HAP-1 (cell line): ENCODE measurements at regions not wholly inside any gene's neighbourhood (a gene's known extent, or its start where the extent isn't known, plus 50 kb on each side); places are given as distances from the start of the nearest gene placed in this dataset.
"Not testable (repeated sequence)": the region's sequence is repeated elsewhere in the genome, so short reads cannot be mapped to it uniquely, and the experiment has no call there.

Experiments used
- DNase-seq, 2 experiments: peaks; one replicate each; pipeline ENCODE4 v3.0.0-alpha.2; 2016 to 2020; ENCODE audit warnings: low spot score in 2 of 2
- H3K27me3 ChIP-seq: fragments of 250-450 bp; sonication (Bioruptor Pico); 2 replicates; pipeline ENCODE4 v1.5.1; 2020; ENCODE audit warnings: low read depth, mild to moderate bottlenecking, moderate library complexity
- H3K36me3 ChIP-seq: fragments of 250-450 bp; sonication (Bioruptor Pico); replicated peaks from 2 replicates; pipeline ENCODE4 v1.5.1; 2020; ENCODE audit warnings: mild to moderate bottlenecking
- H3K4me1 ChIP-seq: fragments of 250-450 bp; sonication (Bioruptor Pico); 2 replicates; pipeline ENCODE4 v1.5.1; 2020; ENCODE audit warnings: mild to moderate bottlenecking
- H3K4me3 ChIP-seq: fragments of 250-450 bp; sonication (Bioruptor Pico); 2 replicates; pipeline ENCODE4 v1.5.1; 2020; ENCODE audit warnings: mild to moderate bottlenecking, moderate library complexity
- H3K9me3 ChIP-seq: fragments of 250-450 bp; sonication (Bioruptor Pico); 2 replicates; pipeline ENCODE4 v1.5.1; 2020; ENCODE audit warnings: mild to moderate bottlenecking, moderate library complexity
- in situ Hi-C: fragments of 300-500 bp; cut with MboI; formaldehyde crosslinking; loops from 3 replicates; pipeline ENCODE4 v1.14.3; 2020; ENCODE audit warnings: low sequenced_read_pairs, inconsistent platforms, mixed read lengths

- Histone ChIP-seq H3K27me3 (peaks cover 6% of the 10 kb centered on the region), H3K4me3 (no peak overlapping the region), H3K4me1 (no peaks in the 10 kb centered on the region), H3K36me3 (no peaks in the 10 kb centered on the region), H3K9me3 (no peaks in the 10 kb centered on the region)
- in situ Hi-C loops, result no loop called here
- DNase-seq, result no peak
These were observed 173.8 kb upstream of the RAI2 start for GRCh38 chrX:18034945-18035344.

- Histone ChIP-seq H3K4me1 (no peaks in the 10 kb centered on the region), H3K9me3 (no peaks in the 10 kb centered on the region), H3K36me3 (no peaks in the 10 kb centered on the region), H3K27me3 (peaks cover 6% of the 10 kb centered on the region; the same call in 1 of the 2 replicates), H3K4me3 (no peak overlapping the region)
- in situ Hi-C loops, result no loop called here
- DNase-seq, result no peak
These were observed 173.4 kb upstream of the RAI2 start for GRCh38 chrX:18034504-18034903.

- in situ Hi-C loops, result no loop called here
- no peaks in the 10 kb centered on the region for H3K36me3 ChIP-seq
- peaks cover 4% of the 10 kb centered on the region; the same call in 1 of the 2 replicates for H3K27me3 ChIP-seq
- no peak for DNase-seq
- H3K4me1 ChIP-seq, result no peaks in the 10 kb centered on the region
- H3K9me3 ChIP-seq, result no peaks in the 10 kb centered on the region
- H3K4me3 ChIP-seq, result no peak overlapping the region
These were observed 171.6 kb upstream of the RAI2 start for GRCh38 chrX:18032486-18033221.

GRCh38 chrX:18031726-18032375, 170.8 kb upstream of the RAI2 start:
- Histone ChIP-seq H3K9me3 (no peaks in the 10 kb centered on the region), H3K36me3 (no peaks in the 10 kb centered on the region), H3K4me1 (no peaks in the 10 kb centered on the region), H3K4me3 (no peak overlapping the region), H3K27me3 (no peaks in the 10 kb centered on the region; the same call in 1 of the 2 replicates)
- no peak for DNase-seq
- in situ Hi-C loops, result no loop called here

- H3K36me3 ChIP-seq, H3K9me3 ChIP-seq, in situ Hi-C loops, DNase-seq, H3K27me3 ChIP-seq, H3K4me3 ChIP-seq, H3K4me1 ChIP-seq: not testable (repeated sequence)
These were observed 169.6 kb upstream of the RAI2 start for GRCh38 chrX:18030656-18031055.

- peaks cover 2% of the 10 kb centered on the region; the same call in 1 of the 2 replicates for H3K27me3 ChIP-seq
These were observed 165.1 kb upstream of the RAI2 start for GRCh38 chrX:18026166-18026565.

GRCh38 chrX:18017411-18017810, 156.3 kb upstream of the RAI2 start:
- DNase-seq, result no peak
- H3K9me3 ChIP-seq, result no peaks in the 10 kb centered on the region
- H3K36me3 ChIP-seq, result no peaks in the 10 kb centered on the region
- H3K27me3 ChIP-seq, result 0 out of 2 replicates have a peak, but pooled peaks cover 2% of the 10 kb centered on the region
- in situ Hi-C loops, result no loop called here
- no peaks in the 10 kb centered on the region for H3K4me1 ChIP-seq
- H3K4me3 ChIP-seq, result no peak overlapping the region

More at GRCh38 chrX:18026166-18026565, 165.1 kb upstream of the RAI2 start:
- Histone ChIP-seq H3K9me3 (no peaks in the 10 kb centered on the region), H3K4me1 (no peaks in the 10 kb centered on the region), H3K36me3 (no peaks in the 10 kb centered on the region), H3K4me3 (no peak overlapping the region)
- in situ Hi-C loops, result no loop called here
- no peak for DNase-seq

- H3K27me3 ChIP-seq, result 0 out of 2 replicates have a peak, but pooled peaks cover under 1% of the 10 kb centered on the region
- H3K36me3 ChIP-seq, result no peaks in the 10 kb centered on the region
- no peak overlapping the region for H3K4me3 ChIP-seq
- no peaks in the 10 kb centered on the region for H3K4me1 ChIP-seq
- in situ Hi-C loops, result no loop called here
- no peaks in the 10 kb centered on the region for H3K9me3 ChIP-seq
- no peak for DNase-seq
These were observed 155.8 kb upstream of the RAI2 start for GRCh38 chrX:18016941-18017340.

- Histone ChIP-seq H3K9me3 (no peaks in the 10 kb centered on the region), H3K4me3 (no peak overlapping the region), H3K4me1 (no peaks in the 10 kb centered on the region), H3K36me3 (no peaks in the 10 kb centered on the region), H3K27me3 (peaks cover 3% of the 10 kb centered on the region)
- no peak for DNase-seq
- in situ Hi-C loops, result no loop called here
These were observed 149.2 kb upstream of the RAI2 start for GRCh38 chrX:18010253-18010652.

- no peaks in the 10 kb centered on the region for H3K36me3 ChIP-seq
- in situ Hi-C loops, result no loop called here
- no peaks in the 10 kb centered on the region for H3K9me3 ChIP-seq
- H3K4me1 ChIP-seq, result no peaks in the 10 kb centered on the region
- DNase-seq, result no peak
- H3K27me3 ChIP-seq, result peaks cover 18% of the 10 kb centered on the region
- no peak overlapping the region for H3K4me3 ChIP-seq
These were observed 142.8 kb upstream of the RAI2 start for GRCh38 chrX:18003876-18004275.

- H3K9me3 ChIP-seq, result no peaks in the 10 kb centered on the region
- H3K4me1 ChIP-seq, result no peaks in the 10 kb centered on the region
- H3K27me3 ChIP-seq, result peaks cover 18% of the 10 kb centered on the region
- no peaks in the 10 kb centered on the region for H3K36me3 ChIP-seq
- no peak for DNase-seq
- H3K4me3 ChIP-seq, result no peak overlapping the region
- in situ Hi-C loops, result no loop called here
These were observed 141.7 kb upstream of the RAI2 start for GRCh38 chrX:18002791-18003190.

- no peaks in the 10 kb centered on the region for H3K9me3 ChIP-seq
- no peak for DNase-seq
- peaks cover 6% of the 10 kb centered on the region; the same call in 1 of the 2 replicates for H3K27me3 ChIP-seq
- H3K4me3 ChIP-seq, result no peak overlapping the region
- no peaks in the 10 kb centered on the region for H3K4me1 ChIP-seq
- in situ Hi-C loops, result no loop called here
- H3K36me3 ChIP-seq, result no peaks in the 10 kb centered on the region
These were observed 133.3 kb upstream of the RAI2 start for GRCh38 chrX:17994429-17994828.

GRCh38 chrX:17993062-17993461, 132.0 kb upstream of the RAI2 start:
- in situ Hi-C loops, result no loop called here
- peaks cover 16% of the 10 kb centered on the region for H3K27me3 ChIP-seq
- H3K4me1 ChIP-seq, result no peaks in the 10 kb centered on the region
- no peaks in the 10 kb centered on the region for H3K9me3 ChIP-seq
- H3K36me3 ChIP-seq, result no peaks in the 10 kb centered on the region
- DNase-seq, result no peak
- no peak overlapping the region for H3K4me3 ChIP-seq

GRCh38 chrX:17990532-17990931, 129.4 kb upstream of the RAI2 start:
- no peaks in the 10 kb centered on the region for H3K4me1 ChIP-seq
- in situ Hi-C loops, result no loop called here
- no peak overlapping the region for H3K4me3 ChIP-seq
- no peaks in the 10 kb centered on the region for H3K9me3 ChIP-seq
- peaks cover 16% of the 10 kb centered on the region for H3K27me3 ChIP-seq
- no peaks in the 10 kb centered on the region for H3K36me3 ChIP-seq
- DNase-seq, result no peak
